ENCODE measurements at regions not wholly inside any gene's neighbourhood (a gene's known extent, or its start where the extent isn't known, plus 50 kb on each side); places are given as distances from the start of the nearest gene placed in this dataset.
"Not testable (repeated sequence)": the region's sequence is repeated elsewhere in the genome, so short reads cannot be mapped to it uniquely, and the experiment has no call there.

GRCh38 chr3:72095521-72095920 is 310.6 kb upstream of the PROK2 start:
- no peak for DNase-seq

GRCh38 chr3:72093992-72094334 is 309.0 kb upstream of the PROK2 start:
- DNase-seq, result no peak

DNA sequence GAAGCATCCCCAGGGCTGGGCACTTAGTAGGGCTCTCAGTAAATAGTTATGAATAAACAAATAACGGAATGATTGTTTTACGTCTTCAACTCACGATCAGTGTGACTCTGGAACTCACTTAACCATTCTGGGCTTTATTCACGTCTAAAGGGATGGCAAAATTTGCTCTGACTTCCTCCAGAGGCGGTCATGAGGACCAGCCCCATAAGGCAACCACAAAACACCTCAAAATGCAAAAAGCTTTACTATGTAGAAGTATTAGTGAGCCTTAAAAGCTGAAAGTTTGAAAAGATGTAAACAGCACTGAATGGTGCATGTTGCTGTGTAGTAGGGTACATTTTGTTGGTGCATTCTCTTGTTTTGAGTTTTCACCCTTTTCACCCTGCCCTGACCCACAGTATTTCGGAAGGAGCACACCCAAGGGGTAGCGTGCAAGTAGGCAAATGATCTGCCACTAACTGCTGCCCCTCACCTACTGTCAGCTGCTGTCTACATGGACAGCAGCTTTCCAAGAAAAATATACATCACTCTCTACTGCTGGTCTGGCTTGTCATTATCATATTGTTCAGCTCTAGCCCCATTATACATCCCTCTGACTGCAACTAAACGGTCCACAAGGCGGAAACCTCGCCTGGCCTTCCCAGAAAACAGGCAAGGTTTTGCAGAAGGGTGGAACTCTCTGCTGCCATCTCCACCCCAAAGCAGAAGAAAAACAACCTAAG is 308.5 kb upstream of the PROK2 start:
- DNase-seq, result no peak

DNA sequence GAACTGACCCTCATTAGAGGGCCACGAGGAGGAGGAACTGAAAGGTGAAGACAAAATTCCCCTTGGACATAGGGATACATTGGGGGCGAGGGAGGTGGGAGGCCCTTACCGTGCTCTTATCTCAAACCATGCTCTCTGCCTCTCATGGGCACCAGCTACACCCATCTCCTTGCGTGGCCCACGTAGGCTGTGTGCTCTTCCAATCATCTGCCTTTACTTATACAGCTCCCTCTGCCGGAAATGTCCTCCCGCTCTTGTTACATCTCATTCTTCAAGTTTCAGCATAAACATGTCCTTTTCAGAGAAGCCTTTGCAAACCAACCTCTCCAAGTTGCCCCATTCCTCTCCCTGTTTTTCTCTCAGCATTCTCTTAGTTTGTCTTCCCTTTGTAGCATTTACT is 307.8 kb upstream of the PROK2 start:
- no peak for DNase-seq

DNA sequence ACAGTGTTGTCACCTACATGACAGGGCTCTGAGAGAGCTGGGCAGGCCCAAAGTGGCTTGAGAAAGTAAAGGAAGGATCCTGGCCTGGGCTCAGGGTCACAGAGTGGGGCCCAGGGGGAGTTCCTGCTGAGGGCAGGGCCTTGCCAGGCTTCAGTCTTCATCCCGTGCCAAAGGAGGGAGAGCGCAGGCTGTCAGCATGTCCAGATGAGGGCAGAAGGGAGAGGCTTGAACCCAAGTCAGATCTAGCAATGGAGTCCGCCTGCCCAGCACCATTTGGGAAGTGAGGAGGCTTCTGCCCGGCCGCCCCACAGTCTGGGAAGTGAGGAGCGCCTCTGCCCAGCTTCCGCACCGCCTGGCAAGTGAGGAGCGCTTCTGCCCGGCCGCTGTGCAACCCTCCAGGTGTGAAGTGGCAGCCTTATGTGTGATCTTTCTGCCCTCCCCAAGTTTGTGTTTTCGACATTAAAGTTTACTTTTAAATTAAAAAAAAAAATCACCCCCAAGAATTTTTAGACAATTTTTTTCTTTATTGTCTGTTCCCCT is 303.6 kb upstream of the PROK2 start:
- no peak for DNase-seq

- no peak for DNase-seq
Measured at GRCh38 chr3:72087420-72087819, 302.5 kb upstream of the PROK2 start.

DNA sequence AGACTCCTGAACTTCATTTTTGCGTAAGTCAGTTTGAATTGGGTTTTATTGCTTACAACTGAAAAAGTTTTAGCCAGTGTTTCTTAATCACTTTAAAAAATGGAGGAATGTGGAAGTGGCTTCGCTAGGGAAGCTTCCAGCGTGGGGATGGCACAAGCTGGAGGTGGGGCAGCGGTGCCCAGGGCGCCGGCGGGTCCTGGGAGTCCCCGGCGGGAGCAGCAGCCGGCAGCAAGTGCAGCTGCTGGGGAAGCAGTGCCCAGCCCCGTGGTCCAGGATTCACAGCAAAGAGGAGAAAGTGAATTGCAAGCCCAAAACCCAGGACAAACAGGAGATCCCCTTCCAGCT is 301.8 kb upstream of the PROK2 start:
- DNase-seq, result no peak

GRCh38 chr3:72086042-72086742 is 301.2 kb upstream of the PROK2 start:
- no peak for DNase-seq

DNA sequence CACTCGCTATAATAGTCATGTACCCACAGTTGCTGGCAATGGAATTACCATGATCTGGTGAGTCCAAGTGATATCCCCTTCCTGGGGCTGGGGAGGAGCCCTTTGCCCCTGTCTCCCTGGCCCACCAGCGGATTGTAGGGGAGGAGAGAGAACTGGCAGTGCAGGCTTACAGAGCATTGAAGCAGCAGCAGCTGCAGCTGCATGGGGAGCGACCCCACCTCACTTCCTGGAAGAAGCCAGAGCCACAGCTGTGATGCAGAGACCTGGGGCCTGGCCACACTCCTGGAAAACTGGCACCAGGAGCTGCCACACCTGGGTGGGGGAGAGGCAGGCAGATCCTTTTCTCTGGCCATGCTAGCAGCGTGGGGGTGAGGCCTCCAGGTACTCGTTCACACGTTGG is 300.1 kb upstream of the PROK2 start:
- no peak for DNase-seq

DNA sequence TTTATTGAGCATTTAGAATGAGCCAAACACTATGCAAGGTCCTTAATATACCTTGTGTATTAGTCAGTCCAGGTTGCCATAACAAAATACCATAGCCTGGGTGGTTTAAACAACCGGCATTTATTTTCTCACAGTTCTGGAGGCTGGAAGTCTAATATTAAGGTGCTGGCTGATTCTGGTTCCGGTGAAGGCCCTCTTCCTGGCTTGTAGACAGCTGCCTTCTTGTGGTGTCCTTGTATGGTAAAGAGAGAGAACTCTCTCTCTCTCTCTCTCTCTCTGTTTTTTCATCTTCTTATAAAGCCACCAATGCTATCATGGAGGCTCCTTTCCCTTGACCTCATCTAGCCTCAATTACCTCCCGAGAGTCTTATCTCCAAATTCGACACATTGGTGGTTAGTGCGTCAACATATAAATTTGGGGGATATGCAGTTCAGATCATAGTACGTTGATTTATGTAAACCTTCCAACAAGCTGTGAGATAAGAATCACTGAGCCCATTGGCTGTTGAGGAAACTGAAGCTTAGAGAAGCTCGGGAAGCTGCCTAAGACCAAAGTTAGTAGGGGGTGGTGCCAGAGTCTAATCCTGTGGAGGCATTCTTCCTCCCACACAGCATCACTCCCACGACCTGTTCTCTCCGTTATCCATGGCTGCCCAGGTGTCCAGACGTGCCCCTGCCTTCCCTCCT is 298.0 kb upstream of the PROK2 start:
- DNase-seq, result no peak

GRCh38 chr3:72082186-72082715 is 297.3 kb upstream of the PROK2 start:
- no peak for DNase-seq

DNA sequence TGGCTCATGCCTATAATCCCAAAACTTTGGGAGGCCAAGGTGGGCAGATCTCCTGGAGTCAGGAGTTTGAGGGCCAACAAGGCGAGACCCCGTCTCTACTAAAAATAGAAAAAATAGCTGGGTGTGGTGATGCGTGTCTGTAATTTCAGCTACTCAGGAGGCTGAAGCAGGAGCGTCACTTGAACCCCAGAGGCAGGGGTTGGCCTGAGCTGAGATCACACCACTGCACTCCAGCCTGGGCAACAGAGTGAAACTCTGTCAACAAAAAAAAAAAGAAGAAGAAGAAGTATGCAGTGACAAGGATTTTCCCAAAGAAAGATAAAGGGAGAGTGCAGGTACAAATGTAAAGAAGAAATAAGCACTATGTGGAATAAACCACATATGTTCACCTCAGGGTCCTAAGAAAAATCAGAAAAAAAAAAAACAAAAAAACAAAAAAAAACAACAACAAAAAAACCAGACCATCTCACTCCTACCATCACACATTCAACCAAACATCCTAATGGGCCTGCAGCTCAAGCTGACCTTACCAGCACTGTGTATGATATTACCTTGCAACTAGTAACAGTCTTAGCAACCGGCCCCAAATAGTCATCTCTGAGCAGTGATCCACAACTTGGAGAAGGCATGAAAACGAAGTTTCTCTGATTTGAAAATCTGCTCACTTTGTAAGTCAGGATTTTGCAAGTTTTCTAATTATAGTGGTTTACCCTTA is 296.7 kb upstream of the PROK2 start:
- no peak for DNase-seq

DNA sequence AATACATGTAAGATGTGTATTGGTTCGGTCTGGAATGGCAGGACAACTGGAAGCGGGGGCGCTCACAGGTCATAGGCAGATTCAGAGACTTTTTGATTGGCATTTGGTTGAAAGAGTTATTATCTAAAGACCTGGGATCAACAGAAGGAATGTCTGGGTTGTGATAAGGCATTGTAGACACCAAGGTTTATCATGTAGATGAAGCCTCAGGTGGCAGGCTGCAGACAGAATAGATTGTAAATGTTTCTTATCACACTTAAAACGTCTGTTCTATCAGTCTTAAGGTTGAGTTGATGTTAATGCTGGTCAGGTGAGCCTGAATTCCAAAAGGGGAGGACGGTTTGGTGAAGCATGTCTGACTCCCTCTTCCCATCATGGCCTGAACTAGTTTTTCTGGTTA is 295.9 kb upstream of the PROK2 start:
- no peak for DNase-seq

GRCh38 chr3:72080095-72080494 is 295.1 kb upstream of the PROK2 start:
- DNase-seq, result no peak

- DNase-seq, result no peak
Measured at GRCh38 chr3:72079369-72079872, 294.5 kb upstream of the PROK2 start.

GRCh38 chr3:72078676-72079368 is 293.9 kb upstream of the PROK2 start:
- DNase-seq, result no peak

DNA sequence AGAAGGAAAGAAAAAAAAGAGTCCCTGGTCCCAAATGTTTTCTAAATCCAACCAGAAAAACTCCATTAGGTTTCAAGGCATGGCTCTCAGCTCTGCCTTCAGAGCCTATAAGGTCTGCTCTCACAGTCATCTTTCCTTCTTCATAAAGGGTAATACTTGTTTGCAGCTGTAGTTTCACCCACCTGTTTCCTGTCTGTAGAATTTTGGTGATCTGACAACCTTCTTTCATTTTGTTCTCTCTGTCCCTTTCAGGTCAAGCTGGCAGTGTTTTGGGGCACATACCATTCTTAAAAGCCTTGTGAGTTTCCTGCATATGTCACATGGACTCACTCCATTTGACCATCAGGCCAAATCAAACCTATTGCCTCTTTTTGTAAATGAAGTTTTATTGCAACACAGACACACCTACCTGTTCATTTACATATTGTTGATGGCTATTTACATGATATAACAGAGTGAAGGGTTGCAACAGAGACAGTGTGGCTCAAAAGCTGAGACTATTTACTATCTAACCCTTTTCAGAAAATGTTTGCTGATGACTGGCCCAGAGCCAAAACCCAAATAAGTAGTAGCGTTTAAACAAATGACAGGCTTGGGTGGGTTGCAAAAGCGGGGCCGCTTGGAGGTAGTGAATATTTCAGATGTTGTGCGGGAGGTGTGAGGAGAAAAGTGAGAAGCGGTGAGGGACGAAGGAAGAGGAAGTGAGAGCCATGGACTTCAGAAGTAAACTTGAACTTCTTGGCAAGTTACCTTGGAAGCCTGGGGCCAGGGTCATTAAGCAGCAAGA is 292.7 kb upstream of the PROK2 start:
- DNase-seq, result peak in 2 of 56 donors; percentile 4 to 30

- not testable (repeated sequence) for DNase-seq
Measured at GRCh38 chr3:72075848-72076247, 290.9 kb upstream of the PROK2 start.

DNA sequence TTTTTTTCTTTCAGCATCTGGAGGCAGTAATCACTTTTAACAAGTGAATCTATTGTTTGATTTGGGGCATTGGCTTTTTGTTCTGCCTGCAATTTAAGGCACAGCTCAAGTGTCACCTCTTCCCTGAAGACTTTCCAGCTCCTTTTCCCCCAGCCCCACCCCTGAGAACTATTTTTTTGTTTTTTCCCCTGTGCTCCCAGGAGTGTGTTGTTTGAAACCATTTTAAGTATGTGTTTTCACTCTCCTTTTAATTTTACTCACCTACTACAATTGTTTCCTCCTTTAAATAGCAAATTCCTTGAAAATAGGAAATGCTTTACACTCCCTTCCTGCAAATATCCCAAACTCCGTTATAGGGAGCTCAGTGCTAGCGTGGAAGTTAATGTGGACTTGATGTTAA is 286.7 kb upstream of the PROK2 start:
- no peak for DNase-seq

DNA sequence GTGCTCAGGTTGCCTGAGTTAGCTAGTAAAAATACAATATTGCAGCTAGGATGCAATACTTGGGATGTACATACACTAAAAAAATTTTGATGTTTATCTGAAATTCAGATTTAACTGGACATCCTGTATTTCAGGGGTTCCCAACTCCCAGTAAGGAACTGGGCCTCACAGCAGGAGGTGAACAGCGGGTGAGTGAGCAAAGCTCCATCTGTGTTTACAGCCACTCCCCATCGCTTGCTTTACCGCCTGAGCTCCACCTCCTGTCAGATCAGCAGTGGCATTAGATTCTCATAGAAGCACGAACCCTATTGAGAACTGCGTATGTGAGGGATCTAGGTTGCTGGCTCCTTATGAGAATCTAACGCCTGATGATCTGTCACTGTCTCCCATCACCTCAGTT is 285.1 kb upstream of the PROK2 start:
- DNase-seq, result no peak
